Renal cortex interstitium (tissue), 11 donors: ENCODE measurements at regions not wholly inside any gene's neighbourhood (a gene's known extent, or its start where the extent isn't known, plus 50 kb on each side); places are given as distances from the start of the nearest gene placed in this dataset.
"Not testable (repeated sequence)": the region's sequence is repeated elsewhere in the genome, so short reads cannot be mapped to it uniquely, and the experiment has no call there.

ENCODE experiments used
- DNase-seq, 11 donors: peaks; one replicate each; pipeline ENCODE4 v3.0.0-alpha.2; 2013; ENCODE audit warnings: low read depth in 9 of 11, low spot score in 4 of 11; ENCODE audit errors: extremely low read depth in 1 of 11

GRCh38 chr2:145919477-145919876 lies 1399.6 kb upstream of the ZEB2 start:
- DNase-seq, result no peak

- DNase-seq, result no peak
Measured at GRCh38 chr2:145918951-145919350, 1399.0 kb upstream of the ZEB2 start.

- DNase-seq, result no peak
Measured at GRCh38 chr2:145916799-145917198, 1396.9 kb upstream of the ZEB2 start.

- no peak for DNase-seq
Measured at GRCh38 chr2:145914716-145915115, 1394.8 kb upstream of the ZEB2 start.

- no peak for DNase-seq
Measured at GRCh38 chr2:145910416-145910815, 1390.5 kb upstream of the ZEB2 start.

GRCh38 chr2:145909766-145910165 lies 1389.8 kb upstream of the ZEB2 start:
- no peak for DNase-seq

- DNase-seq, result no peak
Measured at GRCh38 chr2:145909175-145909755, 1389.3 kb upstream of the ZEB2 start.

- no peak for DNase-seq
Measured at GRCh38 chr2:145906354-145906753, 1386.4 kb upstream of the ZEB2 start.

- no peak for DNase-seq
Measured at GRCh38 chr2:145905371-145905770, 1385.5 kb upstream of the ZEB2 start.

GRCh38 chr2:145897151-145897550 lies 1377.2 kb upstream of the ZEB2 start:
- no peak for DNase-seq

- DNase-seq, result no peak
Measured at GRCh38 chr2:145887915-145888314, 1368.0 kb upstream of the ZEB2 start.

- DNase-seq, result not testable (repeated sequence)
Measured at GRCh38 chr2:145880997-145881396, 1361.1 kb upstream of the ZEB2 start.

- DNase-seq, result no peak
Measured at GRCh38 chr2:145875016-145875415, 1355.1 kb upstream of the ZEB2 start.

GRCh38 chr2:145874466-145874865 lies 1354.5 kb upstream of the ZEB2 start:
- no peak for DNase-seq

- no peak for DNase-seq
Measured at GRCh38 chr2:145864501-145864900, 1344.6 kb upstream of the ZEB2 start.

GRCh38 chr2:145861940-145862339 lies 1342.0 kb upstream of the ZEB2 start:
- DNase-seq, result no peak

- no peak for DNase-seq
Measured at GRCh38 chr2:145860083-145860482, 1340.2 kb upstream of the ZEB2 start.

GRCh38 chr2:145855142-145855541 lies 1335.2 kb upstream of the ZEB2 start:
- DNase-seq, result no peak

GRCh38 chr2:145854039-145854755 lies 1334.3 kb upstream of the ZEB2 start:
- DNase-seq, result no peak

- no peak for DNase-seq
Measured at GRCh38 chr2:145851730-145852129, 1331.8 kb upstream of the ZEB2 start.

- no peak for DNase-seq
Measured at GRCh38 chr2:145849466-145849865, 1329.5 kb upstream of the ZEB2 start.
